Neutrophil (primary cell): ENCODE measurements at regions not wholly inside any gene's neighbourhood (a gene's known extent, or its start where the extent isn't known, plus 50 kb on each side); places are given as distances from the start of the nearest gene placed in this dataset.
"Not testable (repeated sequence)": the region's sequence is repeated elsewhere in the genome, so short reads cannot be mapped to it uniquely, and the experiment has no call there.

Source experiments
- H3K27ac ChIP-seq: fragments of 200-600 bp; sonication (generic); 2 replicates; pipeline ENCODE4 v1.5.1; 2016; ENCODE audit warnings: mild to moderate bottlenecking, moderate library complexity
- H3K27me3 ChIP-seq: fragments of 200-600 bp; sonication (generic); 2 replicates; pipeline ENCODE4 v1.6.0; 2016; ENCODE audit warnings: mild to moderate bottlenecking
- H3K36me3 ChIP-seq: fragments of 200-600 bp; sonication (generic); 2 replicates; pipeline ENCODE4 v1.5.1; 2017
- H3K4me1 ChIP-seq, 2 experiments: fragments of 200-600 bp in 1 of 2; sonication (generic) in 1 of 2; 1 replicate in 1 of 2; 2 replicates in 1 of 2; pipeline versions ENCODE4 v1.5.1 to v1.6.1; 2013 to 2016; ENCODE audit warnings: low read depth in 1 of 2, low read length in 1 of 2, mild to moderate bottlenecking in 1 of 2, moderate library complexity in 1 of 2; ENCODE audit not compliant: control insufficient read depth in 1 of 2, insufficient read depth in 1 of 2
- H3K4me3 ChIP-seq, 2 experiments: fragments of 200-600 bp in 1 of 2; sonication (generic) in 1 of 2; 1 replicate in 1 of 2; 2 replicates in 1 of 2; pipeline ENCODE4 v1.5.1; 2013 to 2016; ENCODE audit warnings: low read depth in 1 of 2, low read length in 1 of 2, mild to moderate bottlenecking in 1 of 2, moderate library complexity in 1 of 2
- H3K9me3 ChIP-seq: fragments of 200-600 bp; sonication (generic); 2 replicates; pipeline ENCODE4 v1.5.1; 2016
- CTCF ChIP-seq: fragments of 200-600 bp; sonication (generic); IDR thresholded peaks from 2 replicates; pipeline ENCODE4 v1.5.1; 2016; ENCODE audit warnings: antibody characterized with exemption

GRCh38 chr7:67301667-67302066 lies 305.0 kb downstream of the TYW1 start:
- H3K4me1 ChIP-seq, result peaks cover 8% of the 10 kb centered on the region in 2 experiments
- no peaks in the 10 kb centered on the region for H3K9me3 ChIP-seq
- no peak for TF ChIP-seq CTCF
- peak overlapping the region; percentile 96 for H3K27ac ChIP-seq
- no peaks in the 10 kb centered on the region for H3K27me3 ChIP-seq
- H3K4me3 ChIP-seq, result peak overlapping the region; percentile 83 to 85
- H3K36me3 ChIP-seq, result no peaks in the 10 kb centered on the region

- H3K27me3 ChIP-seq, result no peaks in the 10 kb centered on the region
- peaks cover 8% of the 10 kb centered on the region in 2 experiments for H3K4me1 ChIP-seq
- H3K9me3 ChIP-seq, result no peaks in the 10 kb centered on the region
- peak overlapping the region; percentile 96 for H3K27ac ChIP-seq
- peak overlapping the region; percentile 83 to 85 for H3K4me3 ChIP-seq
- TF ChIP-seq CTCF, result peak; percentile 64
- H3K36me3 ChIP-seq, result peaks cover 4% of the 10 kb centered on the region
These were observed 305.7 kb downstream of the TYW1 start for GRCh38 chr7:67302113-67303039.

GRCh38 chr7:67304846-67305245 lies 308.2 kb downstream of the TYW1 start:
- not testable (repeated sequence) for H3K27me3 ChIP-seq, H3K9me3 ChIP-seq, H3K4me1 ChIP-seq, H3K4me3 ChIP-seq, H3K27ac ChIP-seq
- peaks cover 29% of the 10 kb centered on the region for H3K36me3 ChIP-seq

GRCh38 chr7:67306331-67306730 lies 309.7 kb downstream of the TYW1 start:
- Histone ChIP-seq H3K9me3 (no peaks in the 10 kb centered on the region), H3K4me1 (peaks cover 8% of the 10 kb centered on the region in 2 experiments), H3K4me3 (no peak overlapping the region), H3K27ac (no peak overlapping the region), H3K27me3 (no peaks in the 10 kb centered on the region), H3K36me3 (peaks cover 44% of the 10 kb centered on the region)
- TF ChIP-seq CTCF, result no peak

- peaks cover 75% of the 10 kb centered on the region for H3K36me3 ChIP-seq
- H3K27ac ChIP-seq, result no peak overlapping the region
- H3K27me3 ChIP-seq, result no peaks in the 10 kb centered on the region
- H3K9me3 ChIP-seq, result no peaks in the 10 kb centered on the region
- no peak for TF ChIP-seq CTCF
- no peaks in the 10 kb centered on the region for H3K4me1 ChIP-seq
- no peak overlapping the region for H3K4me3 ChIP-seq
These were observed 313.3 kb downstream of the TYW1 start for GRCh38 chr7:67309764-67310549.

- Histone ChIP-seq H3K27me3 (no peaks in the 10 kb centered on the region), H3K27ac (no peak overlapping the region), H3K4me3 (no peak overlapping the region), H3K36me3 (peaks cover 87% of the 10 kb centered on the region), H3K9me3 (no peaks in the 10 kb centered on the region), H3K4me1 (no peaks in the 10 kb centered on the region)
- no peak for TF ChIP-seq CTCF
These were observed 315.3 kb downstream of the TYW1 start for GRCh38 chr7:67311901-67312300.
